Astrocyte of the hippocampus (primary cell): ENCODE measurements at regions not wholly inside any gene's neighbourhood (a gene's known extent, or its start where the extent isn't known, plus 50 kb on each side); places are given as distances from the start of the nearest gene placed in this dataset.

Experiments
- DNase-seq: peaks from one replicate; pipeline ENCODE4 v3.0.0; 2011; ENCODE audit warnings: low read depth, low spot score

- DNase-seq: peak; percentile 78
Measured at GRCh38 chr7:41244246-41244645, 458.6 kb downstream of the INHBA start.

- DNase-seq: no peak
Measured at GRCh38 chr7:41241641-41242040, 461.2 kb downstream of the INHBA start.

GRCh38 chr7:41239596-41239995, 463.3 kb downstream of the INHBA start:
- no peak for DNase-seq

GRCh38 chr7:41238851-41239331, 464.0 kb downstream of the INHBA start:
- no peak for DNase-seq

GRCh38 chr7:41237956-41238355, 464.9 kb downstream of the INHBA start:
- no peak for DNase-seq

- no peak for DNase-seq
Measured at GRCh38 chr7:41232086-41232485, 470.8 kb downstream of the INHBA start.

- no peak for DNase-seq
Measured at GRCh38 chr7:41224063-41224763, 478.7 kb downstream of the INHBA start.

- DNase-seq: peak; percentile 4
Measured at GRCh38 chr7:41222746-41223145, 480.1 kb downstream of the INHBA start.

GRCh38 chr7:41220266-41220665, 482.6 kb downstream of the INHBA start:
- DNase-seq: no peak

- DNase-seq: peak; percentile 82
Measured at GRCh38 chr7:41219276-41219675, 483.6 kb downstream of the INHBA start.

GRCh38 chr7:41217306-41217705, 485.6 kb downstream of the INHBA start:
- DNase-seq: peak; percentile 16

- DNase-seq: no peak
Measured at GRCh38 chr7:41207141-41207540, 495.7 kb downstream of the INHBA start.

GRCh38 chr7:41206267-41206666, 496.6 kb downstream of the INHBA start:
- no peak for DNase-seq

- no peak for DNase-seq
Measured at GRCh38 chr7:41205600-41205999, 497.3 kb downstream of the INHBA start.

- no peak for DNase-seq
Measured at GRCh38 chr7:41203542-41203941, 499.3 kb downstream of the INHBA start.

GRCh38 chr7:41201021-41201420, 501.9 kb downstream of the INHBA start:
- no peak for DNase-seq

- DNase-seq: no peak
Measured at GRCh38 chr7:41199136-41199535, 503.8 kb downstream of the INHBA start.

- DNase-seq: no peak
Measured at GRCh38 chr7:41198502-41198901, 504.4 kb downstream of the INHBA start.

GRCh38 chr7:41197769-41198168, 505.1 kb downstream of the INHBA start:
- no peak for DNase-seq

GRCh38 chr7:41193738-41194282, 509.1 kb downstream of the INHBA start:
- DNase-seq: no peak

- no peak for DNase-seq
Measured at GRCh38 chr7:41190581-41190980, 512.3 kb downstream of the INHBA start.

GRCh38 chr7:41189866-41190265, 513.0 kb downstream of the INHBA start:
- DNase-seq: peak; percentile 70
